ENCODE measurements at regions not wholly inside any gene's neighbourhood (a gene's known extent, or its start where the extent isn't known, plus 50 kb on each side); places are given as distances from the start of the nearest gene placed in this dataset.

DNA sequence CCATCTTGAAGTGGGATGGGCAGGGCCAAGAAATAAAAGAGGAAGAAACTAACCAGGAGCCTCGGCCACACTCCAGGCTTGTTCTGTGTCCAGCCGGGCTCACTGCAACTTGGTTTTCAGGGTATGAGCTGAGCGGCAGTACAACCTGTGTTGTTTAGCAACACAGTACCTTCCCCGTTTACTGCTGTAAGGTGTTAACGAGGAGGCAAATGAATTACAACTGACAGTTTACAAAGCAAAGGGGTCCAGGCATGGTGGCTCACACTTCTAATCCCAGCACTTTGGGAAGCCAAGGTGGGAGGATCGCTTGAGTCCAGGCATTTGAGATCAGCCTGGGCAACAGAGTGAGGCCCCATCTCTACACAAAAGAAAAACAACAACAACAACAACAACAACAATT is 481.3 kb upstream of the SULF2 start:
- Mint-ChIP-seq H3K9me3 (peaks cover 3% of the 10 kb centered on the region), H3K27ac (no peak overlapping the region), H3K4me1 (no peaks in the 10 kb centered on the region), H3K36me3 (ENCODE audit: low read depth) (no peaks in the 10 kb centered on the region), H3K27me3 (peaks cover 25% of the 10 kb centered on the region), H3K4me3 (no peak overlapping the region)
- no peak for ATAC-seq (replicated peaks)

- Mint-ChIP-seq H3K27ac (no peak overlapping the region), H3K27me3 (peaks cover 27% of the 10 kb centered on the region), H3K4me3 (no peak overlapping the region), H3K36me3 (ENCODE audit: low read depth) (no peaks in the 10 kb centered on the region), H3K4me1 (no peaks in the 10 kb centered on the region), H3K9me3 (peaks cover 3% of the 10 kb centered on the region)
- no peak for ATAC-seq (replicated peaks)
Observed at GRCh38 chr20:48265791-48266190, 480.5 kb upstream of the SULF2 start.

GRCh38 chr20:48262955-48263354 is 477.7 kb upstream of the SULF2 start:
- H3K36me3 Mint-ChIP-seq (ENCODE audit: low read depth): no peaks in the 10 kb centered on the region

GRCh38 chr20:48262466-48262865 is 477.2 kb upstream of the SULF2 start:
- no peak overlapping the region for H3K4me3 Mint-ChIP-seq

More at GRCh38 chr20:48262955-48263354, 477.7 kb upstream of the SULF2 start:
- no peak for ATAC-seq (replicated peaks)
- peaks cover 3% of the 10 kb centered on the region for H3K9me3 Mint-ChIP-seq
- H3K4me3 Mint-ChIP-seq: no peak overlapping the region
- H3K27me3 Mint-ChIP-seq: peaks cover 21% of the 10 kb centered on the region
- H3K27ac Mint-ChIP-seq: no peak overlapping the region
- H3K4me1 Mint-ChIP-seq: no peaks in the 10 kb centered on the region

GRCh38 chr20:48261398-48261910 is 476.2 kb upstream of the SULF2 start:
- no peak for ATAC-seq (replicated peaks)
- H3K27me3 Mint-ChIP-seq: peaks cover 26% of the 10 kb centered on the region
- H3K4me3 Mint-ChIP-seq: no peak overlapping the region
- H3K4me1 Mint-ChIP-seq: no peaks in the 10 kb centered on the region
- no peak overlapping the region for H3K27ac Mint-ChIP-seq
- H3K9me3 Mint-ChIP-seq: no peaks in the 10 kb centered on the region
- no peaks in the 10 kb centered on the region for H3K36me3 Mint-ChIP-seq (ENCODE audit: low read depth)

More at GRCh38 chr20:48262466-48262865, 477.2 kb upstream of the SULF2 start:
- Mint-ChIP-seq H3K4me1 (no peaks in the 10 kb centered on the region), H3K27me3 (peaks cover 21% of the 10 kb centered on the region), H3K9me3 (no peaks in the 10 kb centered on the region), H3K27ac (no peak overlapping the region), H3K36me3 (ENCODE audit: low read depth) (no peaks in the 10 kb centered on the region)
- no peak for ATAC-seq (replicated peaks)

DNA sequence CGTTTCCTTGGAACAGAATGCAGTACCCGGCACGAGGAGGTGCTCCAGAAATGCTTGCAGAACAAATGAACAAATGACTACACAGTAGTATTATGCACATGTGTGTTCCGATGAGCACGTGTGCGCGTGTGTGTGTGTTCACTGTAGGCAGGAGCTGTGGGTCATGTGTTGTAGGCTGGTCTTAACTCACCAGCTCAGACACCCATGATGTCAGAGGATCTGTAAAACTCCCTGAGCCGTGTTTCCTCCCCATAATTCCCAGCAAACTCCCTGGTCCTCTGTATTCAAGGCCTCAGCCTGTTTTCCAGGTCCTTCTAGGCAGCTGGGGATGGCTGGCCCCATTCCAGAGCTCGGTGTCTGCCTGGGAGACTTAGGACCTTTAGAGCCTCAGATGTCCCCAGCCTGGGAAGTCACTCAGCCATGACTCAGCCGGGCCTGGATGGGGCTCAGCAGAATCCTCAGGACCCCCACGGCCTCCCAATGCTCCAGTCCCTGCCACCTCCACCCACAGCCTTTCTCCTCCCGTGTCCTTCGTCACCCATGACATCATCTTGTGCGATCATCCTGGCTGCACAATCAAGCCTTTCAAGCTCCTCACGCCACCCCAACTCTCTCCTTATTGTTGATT is 475.0 kb upstream of the SULF2 start:
- H3K27me3 Mint-ChIP-seq: peaks cover 26% of the 10 kb centered on the region
- H3K27ac Mint-ChIP-seq: no peak overlapping the region
- ATAC-seq (replicated peaks): no peak
- H3K4me1 Mint-ChIP-seq: no peaks in the 10 kb centered on the region
- no peaks in the 10 kb centered on the region for H3K36me3 Mint-ChIP-seq (ENCODE audit: low read depth)
- H3K4me3 Mint-ChIP-seq: no peak overlapping the region
- H3K9me3 Mint-ChIP-seq: no peaks in the 10 kb centered on the region

GRCh38 chr20:48259456-48259855 is 474.2 kb upstream of the SULF2 start:
- no peaks in the 10 kb centered on the region for H3K9me3 Mint-ChIP-seq
- H3K36me3 Mint-ChIP-seq (ENCODE audit: low read depth): no peaks in the 10 kb centered on the region
- H3K4me3 Mint-ChIP-seq: no peak overlapping the region
- no peak for ATAC-seq (replicated peaks)
- no peaks in the 10 kb centered on the region for H3K4me1 Mint-ChIP-seq
- peaks cover 21% of the 10 kb centered on the region for H3K27me3 Mint-ChIP-seq
- H3K27ac Mint-ChIP-seq: no peak overlapping the region

DNA sequence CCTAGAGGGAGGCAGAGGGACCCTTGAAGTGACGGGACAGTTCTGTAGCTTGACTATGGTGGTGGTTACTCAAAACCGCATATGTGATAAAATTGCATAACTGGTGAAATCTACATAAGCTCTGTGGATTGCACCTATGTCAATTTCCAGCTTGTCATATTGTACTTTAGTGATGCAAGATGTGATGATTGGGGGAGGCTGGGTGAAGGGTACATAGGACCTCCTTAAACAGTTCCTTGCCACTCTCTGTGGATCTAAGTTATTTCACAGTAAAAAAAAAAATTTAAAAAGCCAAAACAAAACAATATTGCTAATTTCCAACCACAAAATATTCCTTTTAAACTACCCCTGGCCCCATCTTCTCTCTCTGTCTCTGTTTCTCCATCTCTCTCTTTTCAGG is 472.6 kb upstream of the SULF2 start:
- H3K36me3 Mint-ChIP-seq (ENCODE audit: low read depth): no peaks in the 10 kb centered on the region
- H3K4me1 Mint-ChIP-seq: no peaks in the 10 kb centered on the region
- H3K27ac Mint-ChIP-seq: no peak overlapping the region
- no peak overlapping the region for H3K4me3 Mint-ChIP-seq
- no peaks in the 10 kb centered on the region for H3K9me3 Mint-ChIP-seq
- H3K27me3 Mint-ChIP-seq: peaks cover 24% of the 10 kb centered on the region
- ATAC-seq (replicated peaks): no peak

DNA sequence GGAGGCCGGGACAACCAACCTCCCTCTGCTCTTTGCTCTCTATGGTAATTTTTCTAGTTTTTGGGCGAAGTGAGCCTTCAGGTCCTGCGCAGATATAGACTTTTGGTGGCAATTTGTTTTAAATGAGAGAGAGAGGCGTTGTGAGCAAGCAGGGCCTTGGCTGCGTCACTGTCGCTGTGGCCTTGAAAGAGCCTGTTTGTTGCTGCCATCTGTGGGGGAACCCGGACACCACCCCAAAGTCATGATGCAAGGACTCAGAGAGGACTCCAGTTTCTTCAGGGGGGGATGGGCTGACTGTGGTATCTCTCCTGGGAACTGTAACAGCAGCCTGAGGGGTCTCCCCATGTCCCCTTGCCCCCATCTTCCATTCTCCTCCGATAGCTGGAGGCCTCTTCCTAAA is 462.7 kb upstream of the SULF2 start:
- H3K4me3 Mint-ChIP-seq: no peak overlapping the region
- ATAC-seq (replicated peaks): no peak
- H3K27me3 Mint-ChIP-seq: peaks cover 17% of the 10 kb centered on the region
- H3K4me1 Mint-ChIP-seq: no peaks in the 10 kb centered on the region
- H3K36me3 Mint-ChIP-seq (ENCODE audit: low read depth): no peaks in the 10 kb centered on the region
- no peak overlapping the region for H3K27ac Mint-ChIP-seq
- H3K9me3 Mint-ChIP-seq: peaks cover 4% of the 10 kb centered on the region

GRCh38 chr20:48246061-48246790 is 460.9 kb upstream of the SULF2 start:
- H3K4me1 Mint-ChIP-seq: no peaks in the 10 kb centered on the region
- H3K4me3 Mint-ChIP-seq: no peak overlapping the region

GRCh38 chr20:48242623-48243022 is 457.3 kb upstream of the SULF2 start:
- H3K4me3 Mint-ChIP-seq: no peak overlapping the region
- no peak for ATAC-seq (replicated peaks)
- H3K36me3 Mint-ChIP-seq (ENCODE audit: low read depth): no peaks in the 10 kb centered on the region
- H3K9me3 Mint-ChIP-seq: no peaks in the 10 kb centered on the region
- no peaks in the 10 kb centered on the region for H3K4me1 Mint-ChIP-seq
- H3K27me3 Mint-ChIP-seq: peaks cover 12% of the 10 kb centered on the region
- no peak overlapping the region for H3K27ac Mint-ChIP-seq

More at GRCh38 chr20:48246061-48246790, 460.9 kb upstream of the SULF2 start:
- H3K36me3 Mint-ChIP-seq (ENCODE audit: low read depth): no peaks in the 10 kb centered on the region
- no peaks in the 10 kb centered on the region for H3K9me3 Mint-ChIP-seq
- H3K27ac Mint-ChIP-seq: no peak overlapping the region
- no peak for ATAC-seq (replicated peaks)
- H3K27me3 Mint-ChIP-seq: peaks cover 8% of the 10 kb centered on the region

- Mint-ChIP-seq H3K36me3 (ENCODE audit: low read depth) (no peaks in the 10 kb centered on the region), H3K27ac (no peak overlapping the region), H3K4me3 (no peak overlapping the region), H3K27me3 (peaks cover 12% of the 10 kb centered on the region), H3K4me1 (no peaks in the 10 kb centered on the region), H3K9me3 (no peaks in the 10 kb centered on the region)
- no peak for ATAC-seq (replicated peaks)
Observed at GRCh38 chr20:48241482-48241881, 456.2 kb upstream of the SULF2 start.

DNA sequence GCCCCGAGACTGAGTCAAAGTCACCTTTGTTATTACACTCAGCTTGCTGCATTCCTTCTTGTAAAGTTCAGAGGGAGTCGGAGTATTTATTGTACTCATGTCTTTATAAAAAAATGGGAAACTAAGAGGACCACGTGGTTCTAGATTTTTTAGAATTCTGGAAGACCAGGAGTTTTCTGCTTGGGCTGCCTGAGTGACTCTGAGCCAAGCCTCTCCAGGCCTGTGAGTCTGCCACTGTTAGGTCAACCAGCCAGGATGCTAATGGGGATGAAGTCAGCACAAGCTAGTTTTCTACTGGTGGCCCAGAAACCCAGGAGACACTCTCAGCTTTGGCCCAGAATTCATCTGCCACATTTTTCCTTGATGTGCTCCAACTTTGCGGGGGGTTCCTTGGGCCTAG is 453.5 kb upstream of the SULF2 start:
- no peak for ATAC-seq (replicated peaks)
- H3K36me3 Mint-ChIP-seq (ENCODE audit: low read depth): no peaks in the 10 kb centered on the region
- no peaks in the 10 kb centered on the region for H3K9me3 Mint-ChIP-seq
- no peak overlapping the region for H3K27ac Mint-ChIP-seq
- H3K4me1 Mint-ChIP-seq: no peaks in the 10 kb centered on the region
- no peak overlapping the region for H3K4me3 Mint-ChIP-seq
- H3K27me3 Mint-ChIP-seq: peaks cover 12% of the 10 kb centered on the region

DNA sequence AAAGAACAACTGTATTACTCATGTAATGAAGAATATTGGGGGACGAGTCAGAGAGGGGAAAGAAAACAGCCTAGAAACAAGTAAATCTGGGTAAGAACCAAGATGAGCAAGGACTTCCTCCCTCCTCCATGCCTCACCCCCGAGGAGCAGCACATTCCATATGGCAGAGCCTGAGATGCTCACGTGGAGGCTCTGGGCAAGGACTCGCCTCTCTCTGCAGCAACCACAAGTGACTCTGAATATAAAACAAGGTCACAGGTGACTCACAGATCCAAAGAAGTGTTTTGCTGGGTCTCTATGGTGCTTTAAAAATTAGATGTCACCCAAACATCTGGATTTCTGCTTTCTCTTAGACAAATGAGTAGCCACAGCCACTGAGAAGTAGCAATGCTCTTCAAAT is 453.0 kb upstream of the SULF2 start:
- H3K4me3 Mint-ChIP-seq: no peak overlapping the region
- H3K36me3 Mint-ChIP-seq (ENCODE audit: low read depth): no peaks in the 10 kb centered on the region
- no peak for ATAC-seq (replicated peaks)
- H3K9me3 Mint-ChIP-seq: no peaks in the 10 kb centered on the region
- no peaks in the 10 kb centered on the region for H3K4me1 Mint-ChIP-seq
- H3K27ac Mint-ChIP-seq: no peak overlapping the region
- peaks cover 12% of the 10 kb centered on the region for H3K27me3 Mint-ChIP-seq

Measured in activated T-helper 17 cell treated with anti-CD3 and anti-CD28 coated beads, Interleukin-2, amount 50 U/mL, for 72 hours (primary cell).